ENCODE measurements at regions not wholly inside any gene's neighbourhood (a gene's known extent, or its start where the extent isn't known, plus 50 kb on each side); places are given as distances from the start of the nearest gene placed in this dataset.
"Not testable (repeated sequence)": the region's sequence is repeated elsewhere in the genome, so short reads cannot be mapped to it uniquely, and the experiment has no call there.

DNA sequence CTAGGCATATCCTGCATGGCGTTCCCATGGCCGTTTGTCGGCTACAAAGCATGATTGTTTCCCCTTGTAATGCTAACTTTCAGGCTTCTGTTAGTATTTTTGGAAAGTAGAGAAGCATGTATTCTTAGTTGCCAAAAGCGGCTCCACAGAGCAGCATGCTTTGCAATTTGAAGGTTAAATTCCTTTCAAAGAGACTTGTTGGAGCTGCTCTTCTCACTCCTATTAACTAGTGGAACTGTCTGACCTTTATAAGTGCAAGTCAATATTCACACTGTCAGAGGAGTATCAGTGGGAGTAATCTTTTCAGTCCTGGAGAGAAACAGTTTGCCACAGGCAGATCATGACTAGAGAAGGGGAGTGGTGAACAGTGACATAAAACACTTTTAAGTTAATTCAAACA, 656.1 kb upstream of the NOVA1 start:
- Mint-ChIP-seq H3K27me3 (ENCODE audit: low read depth, poor library complexity) (no peaks in the 10 kb centered on the region), H3K9me3 (no peaks in the 10 kb centered on the region), H3K36me3 (ENCODE audit: low read depth) (no peaks in the 10 kb centered on the region), H3K27ac (no peak overlapping the region), H3K4me1 (no peaks in the 10 kb centered on the region), H3K4me3 (no peak overlapping the region)
- DNase-seq = no peak
- no peak for TF ChIP-seq CTCF (IDR thresholded peaks at IDR 0.05)

DNA sequence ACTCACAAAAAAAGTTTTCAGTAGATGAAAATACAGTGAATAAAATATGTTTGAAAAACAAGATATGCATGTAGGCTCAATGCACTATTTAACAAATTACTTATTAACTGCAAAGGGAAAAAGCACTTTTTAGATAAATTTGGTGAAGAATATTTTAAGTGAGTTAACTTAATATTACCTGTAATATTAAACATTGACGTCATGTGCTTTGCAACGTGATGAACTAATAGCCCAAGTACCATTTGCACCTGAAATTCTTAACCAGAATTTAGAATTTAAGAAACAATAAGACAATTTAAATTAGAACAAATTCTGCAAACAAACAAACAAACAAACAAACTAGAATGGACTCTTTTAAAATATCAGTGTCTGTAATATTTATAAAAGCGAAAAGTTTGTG, 659.0 kb upstream of the NOVA1 start:
- DNase-seq = no peak
- Mint-ChIP-seq H3K4me1 (no peaks in the 10 kb centered on the region), H3K9me3 (peaks cover 2% of the 10 kb centered on the region), H3K4me3 (no peak overlapping the region), H3K36me3 (ENCODE audit: low read depth) (no peaks in the 10 kb centered on the region), H3K27ac (no peak overlapping the region), H3K27me3 (ENCODE audit: low read depth, poor library complexity) (no peaks in the 10 kb centered on the region)
- TF ChIP-seq CTCF (IDR thresholded peaks at IDR 0.05) = no peak

DNA sequence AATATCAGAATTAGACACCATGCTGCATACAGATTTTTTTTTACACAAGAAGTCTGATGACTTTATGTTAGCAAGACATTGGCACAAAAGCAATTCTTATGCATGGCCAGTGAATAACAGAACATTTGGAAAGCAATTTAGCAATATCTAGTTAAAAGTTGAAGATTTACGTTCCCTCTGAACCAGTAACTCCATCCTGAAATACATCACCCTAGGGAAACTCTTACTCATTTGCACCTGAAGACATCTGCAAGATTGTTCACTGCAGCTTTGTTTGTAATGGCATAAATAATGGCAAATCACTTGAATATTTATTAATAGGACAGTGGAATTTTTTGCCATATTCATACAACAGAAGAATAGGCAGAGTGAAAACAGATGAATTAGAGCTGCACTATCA, 670.0 kb upstream of the NOVA1 start:
- Mint-ChIP-seq H3K27ac (no peak overlapping the region), H3K4me1 (no peaks in the 10 kb centered on the region), H3K9me3 (peaks cover 13% of the 10 kb centered on the region), H3K27me3 (ENCODE audit: low read depth, poor library complexity) (no peaks in the 10 kb centered on the region), H3K4me3 (no peak overlapping the region), H3K36me3 (ENCODE audit: low read depth) (no peaks in the 10 kb centered on the region)
- no peak for DNase-seq
- no peak for TF ChIP-seq CTCF (IDR thresholded peaks at IDR 0.05)

GRCh38 chr14:27270716-27271115, 672.9 kb upstream of the NOVA1 start:
- H3K4me1 Mint-ChIP-seq = no peaks in the 10 kb centered on the region
- no peak for TF ChIP-seq CTCF (IDR thresholded peaks at IDR 0.05)
- H3K36me3 Mint-ChIP-seq (ENCODE audit: low read depth) = no peaks in the 10 kb centered on the region
- no peaks in the 10 kb centered on the region for H3K27me3 Mint-ChIP-seq (ENCODE audit: low read depth, poor library complexity)
- no peak overlapping the region for H3K4me3 Mint-ChIP-seq
- no peak overlapping the region for H3K27ac Mint-ChIP-seq
- no peak for DNase-seq
- no peaks in the 10 kb centered on the region for H3K9me3 Mint-ChIP-seq

DNA sequence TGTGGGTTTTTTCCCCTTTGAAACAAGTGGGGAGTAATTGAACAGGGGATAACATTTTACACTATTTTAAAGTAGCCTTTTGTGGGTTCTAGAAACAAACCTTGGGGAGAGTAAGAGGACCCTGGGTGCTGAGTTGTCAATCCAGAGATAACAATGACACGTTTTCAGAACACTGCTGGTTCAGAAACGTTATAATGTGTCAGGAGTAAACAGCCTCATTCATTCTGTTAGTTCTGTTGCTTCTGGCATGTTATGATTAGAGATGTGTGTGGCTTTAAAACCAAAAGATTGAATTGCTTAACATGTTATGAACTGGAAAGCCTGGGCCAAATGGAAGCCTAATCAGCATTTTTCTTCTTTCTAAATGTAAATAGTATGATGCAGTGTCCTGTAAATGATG, 680.5 kb upstream of the NOVA1 start:
- Mint-ChIP-seq H3K4me3 (no peak overlapping the region), H3K9me3 (no peaks in the 10 kb centered on the region), H3K36me3 (ENCODE audit: low read depth) (no peaks in the 10 kb centered on the region), H3K27me3 (ENCODE audit: low read depth, poor library complexity) (no peaks in the 10 kb centered on the region), H3K4me1 (no peaks in the 10 kb centered on the region), H3K27ac (no peak overlapping the region)
- no peak for DNase-seq
- no peak for TF ChIP-seq CTCF (IDR thresholded peaks at IDR 0.05)

DNA sequence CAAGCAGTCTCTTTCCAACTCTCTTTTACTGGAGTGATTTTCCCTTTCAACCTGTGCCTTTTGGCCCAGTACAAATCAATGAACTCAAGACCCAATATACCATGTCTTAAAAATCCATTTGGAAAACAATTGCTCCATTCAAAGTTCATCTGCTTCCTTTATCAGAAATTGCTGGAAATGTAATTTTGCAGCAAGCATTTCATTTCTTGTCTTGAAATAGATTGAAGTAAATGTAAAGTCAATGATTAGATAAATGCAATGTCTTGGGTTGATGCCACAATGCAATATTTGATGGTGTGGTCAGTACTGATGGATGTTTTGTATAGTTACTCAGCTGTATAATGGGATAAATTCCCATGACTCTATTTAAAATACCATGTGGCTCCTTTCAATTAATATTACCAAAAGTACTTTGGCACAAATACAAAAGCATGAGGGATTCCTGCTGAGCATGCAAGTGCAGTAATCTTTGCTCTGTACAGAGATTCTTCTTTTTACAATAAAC, 707.7 kb upstream of the NOVA1 start:
- Mint-ChIP-seq H3K36me3 (ENCODE audit: low read depth) (no peaks in the 10 kb centered on the region), H3K4me1 (no peaks in the 10 kb centered on the region), H3K27me3 (ENCODE audit: low read depth, poor library complexity) (peaks cover 7% of the 10 kb centered on the region), H3K9me3 (peaks cover 22% of the 10 kb centered on the region), H3K4me3 (no peak overlapping the region), H3K27ac (no peak overlapping the region)
- no peak for DNase-seq
- TF ChIP-seq CTCF (IDR thresholded peaks at IDR 0.05) = no peak

- H3K27ac Mint-ChIP-seq; DNase-seq; H3K4me1 Mint-ChIP-seq; H3K27me3 Mint-ChIP-seq (ENCODE audit: low read depth, poor library complexity); H3K36me3 Mint-ChIP-seq (ENCODE audit: low read depth); H3K4me3 Mint-ChIP-seq: not testable (repeated sequence)
- peaks cover 19% of the 10 kb centered on the region for H3K9me3 Mint-ChIP-seq
These were observed 714.9 kb upstream of the NOVA1 start for GRCh38 chr14:27312730-27313129.

Data from nephron progenitor cell (in vitro differentiated cells).